Uterus (tissue), 2 donors: ENCODE measurements at regions not wholly inside any gene's neighbourhood (a gene's known extent, or its start where the extent isn't known, plus 50 kb on each side); places are given as distances from the start of the nearest gene placed in this dataset.

Experiments
- CTCF ChIP-seq, 4 experiments: fragments of 200-600 bp in 2 of 4; fragments of 450-650 bp in 2 of 4; sonication (generic) in 2 of 4; IDR thresholded peaks; one replicate each; pipeline ENCODE4 v1.5.1; 2016 to 2019; ENCODE audit warnings: antibody characterized with exemption in 4 of 4, mild to moderate bottlenecking in 2 of 4, moderate library complexity in 1 of 4
- POLR2A ChIP-seq, 2 donors: fragments of 450-650 bp; IDR thresholded peaks; one replicate each; pipeline ENCODE4 v1.6.1; 2016; ENCODE audit warnings: antibody characterized with exemption in 2 of 2, mild to moderate bottlenecking in 1 of 2, moderate library complexity in 1 of 2

GRCh38 chr1:79807816-79808215, 801.3 kb upstream of the ADGRL4 start:
- TF ChIP-seq CTCF (IDR thresholded peaks at IDR 0.05) (no peak), POLR2A (IDR thresholded peaks at IDR 0.05) (no peak)
